GM18520 (cell line): ENCODE measurements at regions not wholly inside any gene's neighbourhood (a gene's known extent, or its start where the extent isn't known, plus 50 kb on each side); places are given as distances from the start of the nearest gene placed in this dataset.
"Not testable (repeated sequence)": the region's sequence is repeated elsewhere in the genome, so short reads cannot be mapped to it uniquely, and the experiment has no call there.

Source experiments
- ATAC-seq: cut with Tn5 transposase; IDR thresholded peaks from one replicate; pipeline ENCODE4 v1.9.1; 2021; ENCODE audit not compliant: unreplicated experiment

DNA sequence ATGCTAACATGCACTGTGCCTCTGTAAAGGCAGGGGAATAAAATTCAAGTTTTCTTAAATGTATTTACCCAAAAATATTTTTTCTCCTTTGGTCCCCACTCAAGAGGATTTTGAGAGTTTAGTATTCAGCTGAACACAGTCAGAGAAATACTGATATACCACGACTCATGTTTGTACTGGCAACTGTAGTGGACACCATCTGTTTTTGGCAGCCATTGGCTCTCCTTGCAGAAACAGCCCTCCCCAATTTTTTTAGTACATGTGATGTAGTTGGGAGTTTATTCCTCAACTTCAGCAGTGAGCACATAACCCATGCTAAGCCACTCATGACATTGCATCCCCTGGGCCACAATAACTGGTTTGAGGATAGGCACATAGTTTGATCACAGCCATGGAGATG lies 154.8 kb upstream of the POU3F1 start:
- ATAC-seq, result no peak

DNA sequence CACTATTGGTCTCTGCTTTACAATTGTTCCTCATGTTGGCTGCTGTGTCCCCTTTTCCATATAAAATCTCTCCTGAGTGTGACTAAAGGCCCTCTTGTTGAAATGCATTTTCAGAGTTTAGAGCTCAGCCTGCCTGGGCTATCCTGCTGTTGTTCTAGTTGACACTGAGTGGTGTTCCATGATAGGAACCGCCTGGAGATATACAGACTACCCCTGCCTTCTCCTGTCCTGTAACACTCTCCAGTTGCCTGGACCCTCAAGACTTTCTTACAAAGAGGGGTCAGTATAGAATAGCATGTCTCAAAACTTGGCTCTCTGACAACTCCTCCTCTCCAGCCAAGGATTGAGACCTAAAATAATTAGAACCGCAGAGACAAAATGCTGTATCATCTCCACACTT lies 152.0 kb upstream of the POU3F1 start:
- ATAC-seq, result no peak

DNA sequence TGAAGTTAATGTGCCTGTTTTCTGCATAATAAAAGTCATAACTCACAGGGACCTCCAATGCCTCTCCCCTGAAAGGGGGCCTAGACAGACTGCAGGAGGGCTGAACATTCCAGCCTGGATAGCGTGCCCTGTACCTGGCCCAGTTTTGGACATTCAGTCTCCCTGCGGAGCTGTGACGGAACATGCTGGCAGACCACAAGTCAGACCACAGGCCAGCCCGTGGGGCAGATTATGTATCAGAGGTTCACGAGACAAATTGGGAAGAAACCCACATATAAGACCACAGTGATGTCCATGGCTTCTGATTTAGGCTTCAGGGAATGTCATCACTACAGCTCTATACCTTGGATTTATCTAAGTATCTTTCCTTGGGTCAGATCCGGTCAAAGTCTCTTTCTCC lies 151.5 kb upstream of the POU3F1 start:
- no peak for ATAC-seq

DNA sequence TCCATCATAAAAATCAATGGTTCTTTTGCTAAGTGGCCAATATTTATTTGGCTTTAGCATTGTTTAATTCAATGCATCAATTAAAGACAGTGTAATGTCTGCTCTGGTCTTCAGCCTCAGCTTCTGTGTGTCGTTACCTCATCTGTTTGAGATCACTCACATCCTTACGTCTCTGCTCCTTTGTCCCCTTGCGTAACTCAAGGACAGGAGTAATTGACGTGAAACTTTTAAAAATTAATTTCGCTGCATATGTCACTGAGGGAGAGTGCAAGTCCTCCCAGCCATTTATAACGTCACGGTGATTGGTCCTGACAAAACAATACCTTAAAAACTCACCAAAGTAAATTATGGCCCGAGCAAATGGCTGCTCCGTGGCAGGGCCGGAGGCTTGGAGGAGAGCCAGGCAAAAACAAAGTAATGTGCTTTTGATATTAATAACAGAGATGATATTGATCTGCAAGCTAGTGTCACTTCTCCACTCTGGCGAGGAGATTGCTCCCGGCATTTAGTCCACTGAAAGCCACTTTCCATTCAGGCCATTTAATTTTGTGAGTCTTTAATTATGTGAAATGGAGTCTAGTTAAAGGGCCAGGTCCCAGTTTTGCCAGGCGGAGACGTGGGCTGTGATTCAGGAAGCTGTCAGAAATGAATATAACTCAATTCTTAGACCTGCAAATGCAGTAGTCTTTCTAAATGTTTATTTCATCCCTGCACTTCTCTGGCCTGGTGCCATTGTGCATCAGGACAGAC lies 150.9 kb upstream of the POU3F1 start:
- no peak for ATAC-seq

DNA sequence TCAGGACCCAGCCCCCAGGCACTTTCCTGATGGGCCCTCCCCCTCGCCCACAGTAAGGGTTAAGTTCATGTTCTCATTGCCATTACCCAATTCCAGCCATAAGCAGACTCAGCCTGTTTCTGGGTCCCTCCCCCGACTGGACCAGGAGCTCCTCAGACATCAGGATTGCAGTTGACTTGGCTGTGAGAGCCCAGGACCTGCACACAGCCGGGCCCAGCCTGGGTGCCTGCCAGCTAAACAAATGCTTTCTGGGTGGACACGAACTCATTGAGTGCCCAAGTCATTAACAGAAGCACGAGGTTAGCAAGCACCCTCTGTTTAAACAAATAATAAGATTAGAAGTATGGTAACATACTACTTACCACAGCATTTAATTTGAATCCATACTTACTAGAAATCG lies 147.9 kb upstream of the POU3F1 start:
- ATAC-seq, result no peak

DNA sequence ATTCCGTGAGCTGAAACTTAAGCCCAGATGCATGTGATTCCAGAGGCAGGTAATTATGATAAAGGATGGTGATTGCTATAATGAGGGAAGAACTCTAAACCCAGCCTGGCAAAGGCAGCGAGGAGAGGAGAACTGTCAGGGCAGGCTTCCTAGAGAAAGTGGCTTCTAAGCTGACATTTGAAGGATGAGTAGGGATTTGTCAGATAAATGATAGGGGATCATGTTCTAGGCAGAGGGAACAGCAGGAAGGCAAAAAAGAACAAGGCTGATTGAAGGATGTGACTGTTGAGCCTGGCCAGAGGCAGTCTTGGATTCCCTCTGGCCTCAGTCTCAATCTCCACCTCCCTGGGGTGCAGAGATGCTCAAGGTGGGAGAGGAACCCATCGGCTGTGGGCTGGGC lies 146.4 kb upstream of the POU3F1 start:
- ATAC-seq, result no peak

DNA sequence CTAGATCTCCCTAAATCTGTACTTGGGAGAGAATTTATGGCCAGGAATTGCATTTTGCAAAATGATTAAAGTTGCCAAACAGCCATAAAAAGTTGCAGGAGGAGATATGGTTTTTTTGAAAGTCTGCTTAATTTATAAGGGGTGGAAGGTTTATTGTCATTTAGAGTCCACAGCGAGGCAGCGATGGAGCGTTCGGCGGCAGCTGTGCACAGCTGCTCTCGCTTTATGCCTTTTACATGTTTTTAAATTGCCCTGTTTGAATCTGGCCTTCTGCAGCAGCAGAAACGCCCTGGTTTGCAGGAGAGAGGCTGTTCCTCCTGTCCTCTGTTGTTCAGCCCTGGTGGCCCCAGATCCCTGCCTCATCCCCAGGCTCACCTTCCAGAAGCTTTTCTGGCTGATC lies 144.9 kb upstream of the POU3F1 start:
- ATAC-seq, result no peak

DNA sequence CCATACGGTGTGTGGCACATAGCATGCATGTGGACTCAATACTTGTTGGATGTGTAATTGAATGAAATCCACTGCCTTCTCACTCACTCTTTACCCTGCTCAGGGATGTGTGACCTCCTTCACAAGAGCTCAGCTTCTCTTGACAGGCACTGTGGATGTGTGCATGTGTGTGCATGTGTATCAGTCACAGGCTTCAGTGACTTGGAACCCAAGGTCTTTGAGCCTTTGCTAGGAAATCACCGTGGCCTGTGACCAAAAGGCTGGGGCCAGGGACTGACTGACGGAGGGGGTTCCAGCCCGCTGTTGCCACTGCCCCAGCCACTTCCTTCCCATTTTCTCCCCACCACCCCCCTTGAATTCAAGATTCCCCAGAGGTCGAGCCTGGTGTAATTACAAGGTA lies 144.4 kb upstream of the POU3F1 start:
- ATAC-seq, result no peak

DNA sequence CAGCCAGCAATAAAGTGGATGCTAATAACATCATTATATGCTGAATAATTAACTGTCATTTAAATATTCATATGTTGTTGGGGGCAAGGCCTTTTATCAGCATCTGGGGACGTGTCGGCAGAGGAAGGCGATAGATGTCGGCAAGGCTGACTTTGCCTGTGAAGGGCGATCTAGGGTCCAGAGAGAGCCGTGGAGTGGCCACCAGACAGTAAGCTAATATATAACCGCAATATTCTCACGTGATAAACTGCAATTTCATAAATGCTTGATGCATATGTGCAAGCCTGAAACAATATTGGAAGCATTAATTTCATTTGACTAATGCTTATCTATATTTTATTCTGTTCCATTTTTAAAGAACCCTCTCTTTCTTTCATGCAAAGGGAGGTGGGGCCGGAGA lies 141.0 kb upstream of the POU3F1 start:
- ATAC-seq, result no peak

DNA sequence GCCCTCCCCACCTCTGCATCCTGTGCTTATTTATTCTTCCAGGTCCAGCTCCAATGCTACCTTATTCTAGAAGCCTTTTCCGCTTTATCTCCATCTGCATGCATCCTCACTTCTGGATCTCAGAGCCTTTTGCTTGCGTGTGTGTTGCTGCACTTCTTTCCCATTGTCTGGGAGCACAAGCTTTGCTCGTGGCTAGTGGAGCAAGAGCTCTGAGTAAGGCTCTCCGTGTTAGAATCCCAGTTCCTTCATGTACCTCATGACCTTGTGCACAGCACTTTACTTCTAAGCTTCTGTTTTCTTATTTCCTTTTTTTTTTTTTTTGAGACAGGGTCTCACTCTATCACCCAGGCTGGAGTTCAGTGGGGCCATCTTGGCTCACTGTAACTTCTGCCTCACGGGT lies 140.0 kb upstream of the POU3F1 start:
- no peak for ATAC-seq

DNA sequence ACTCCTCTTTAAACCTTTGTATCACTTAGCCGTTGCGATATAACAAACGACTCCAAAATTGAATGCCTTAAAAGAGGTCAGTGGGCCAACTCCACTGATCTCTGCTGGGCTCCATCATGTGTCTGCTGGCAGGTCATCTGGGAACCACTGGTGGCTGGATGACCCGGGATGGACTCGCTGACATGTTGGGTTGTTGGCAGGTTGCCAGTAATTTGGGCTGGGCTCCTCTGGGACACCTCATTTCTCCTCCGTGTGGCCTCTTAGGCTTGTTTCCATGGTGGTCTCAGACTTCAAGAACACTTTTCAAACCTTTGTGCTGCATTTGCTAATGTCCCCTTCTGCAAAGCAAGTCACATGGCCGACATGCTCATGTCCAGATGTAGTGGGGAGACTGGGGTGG lies 139.3 kb upstream of the POU3F1 start:
- no peak for ATAC-seq

DNA sequence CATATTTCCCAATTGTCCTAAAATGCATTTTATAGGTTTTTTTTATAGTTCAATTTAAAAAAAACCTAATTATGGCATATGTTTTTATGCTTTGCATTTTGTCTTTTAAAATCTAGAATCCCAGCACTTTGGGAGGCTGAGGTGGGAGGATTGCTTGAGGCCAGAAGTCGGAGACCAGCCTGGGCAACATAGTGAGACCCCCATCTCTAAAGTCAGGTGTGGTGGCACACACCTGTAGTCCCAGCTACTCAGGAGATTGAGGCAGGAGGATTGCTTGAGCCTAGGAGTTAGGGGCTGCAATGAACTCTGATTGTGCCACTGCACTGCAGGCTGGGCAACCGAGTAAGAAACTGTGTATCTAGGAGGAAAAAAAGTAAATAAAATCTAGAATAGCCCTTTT lies 137.2 kb upstream of the POU3F1 start:
- no peak for ATAC-seq

DNA sequence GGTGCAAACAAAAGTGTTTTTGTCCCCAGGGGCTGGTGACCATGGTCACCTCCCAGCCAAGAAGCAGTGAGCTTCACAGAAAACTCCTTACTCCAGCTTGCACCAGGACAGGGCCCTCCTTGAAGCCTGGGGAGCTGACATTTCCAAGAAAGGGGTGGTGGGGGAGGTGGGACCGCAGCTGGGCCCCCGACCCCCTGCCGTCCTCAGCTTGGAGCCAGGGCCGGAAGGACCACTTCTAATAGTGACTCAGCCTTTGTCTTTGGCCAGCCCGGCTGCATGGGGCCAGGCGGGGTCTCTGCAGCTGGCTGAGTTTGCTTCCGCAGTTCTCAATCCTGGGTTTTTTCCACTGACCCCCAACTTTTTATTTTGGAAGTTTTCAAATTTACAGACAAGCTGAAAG lies 136.5 kb upstream of the POU3F1 start:
- no peak for ATAC-seq

DNA sequence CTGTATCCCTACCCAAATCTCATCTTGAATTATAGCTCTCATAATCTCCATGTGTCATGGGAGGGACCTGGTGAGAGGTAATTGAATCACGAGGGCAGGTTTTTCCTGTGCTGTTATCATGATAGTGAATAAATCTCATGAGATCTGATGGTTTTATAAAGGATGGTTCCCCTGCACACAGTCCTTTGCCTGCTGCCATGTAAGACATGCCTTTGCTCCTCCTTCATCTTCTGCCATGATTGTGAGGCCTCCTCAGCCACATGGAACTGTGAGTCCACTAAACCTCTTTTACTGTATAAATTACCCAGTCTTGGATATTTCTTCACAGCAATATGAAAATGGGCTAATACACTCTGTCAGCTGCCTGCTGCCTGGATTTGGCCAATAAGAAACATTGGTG lies 133.8 kb upstream of the POU3F1 start:
- ATAC-seq, result not testable (repeated sequence)

DNA sequence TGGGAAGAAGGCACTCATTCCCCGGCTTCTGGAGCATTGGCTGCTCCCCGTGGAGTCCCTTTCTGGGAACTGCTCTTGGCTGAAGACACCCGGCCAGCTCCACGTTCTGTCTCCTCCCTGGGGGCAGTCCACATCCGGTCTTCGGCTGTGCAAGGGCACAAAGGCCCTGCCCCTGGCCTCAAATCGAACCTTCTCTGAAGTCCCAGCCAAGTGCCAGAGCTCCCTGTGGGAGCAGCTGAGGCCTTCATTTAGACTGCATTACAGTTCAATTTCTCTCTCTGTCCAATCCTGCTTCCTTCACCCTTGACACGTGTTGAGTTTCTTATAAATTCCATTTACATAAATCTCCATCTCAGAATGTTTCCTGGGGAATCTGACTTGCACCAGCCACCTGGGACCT lies 132.9 kb upstream of the POU3F1 start:
- ATAC-seq, result no peak

DNA sequence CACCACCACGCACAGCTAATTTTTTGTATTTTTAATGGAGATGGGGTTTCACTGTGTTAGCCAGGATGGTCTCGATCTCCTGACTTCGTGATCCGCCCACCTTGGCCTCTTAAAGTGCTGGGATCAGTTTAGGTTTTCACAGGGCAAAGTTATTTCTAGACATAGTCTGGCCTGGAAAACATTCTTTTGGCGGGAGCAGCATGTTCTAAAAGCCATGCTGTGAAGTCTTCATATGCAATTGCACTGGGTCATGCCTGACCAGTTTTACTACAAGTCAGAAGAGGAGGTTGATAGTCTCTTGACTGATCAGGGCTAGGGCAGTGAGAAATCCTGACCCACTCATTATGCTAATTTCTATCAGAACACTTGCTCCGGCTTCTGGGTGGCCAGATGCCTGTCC lies 131.6 kb upstream of the POU3F1 start:
- no peak for ATAC-seq

DNA sequence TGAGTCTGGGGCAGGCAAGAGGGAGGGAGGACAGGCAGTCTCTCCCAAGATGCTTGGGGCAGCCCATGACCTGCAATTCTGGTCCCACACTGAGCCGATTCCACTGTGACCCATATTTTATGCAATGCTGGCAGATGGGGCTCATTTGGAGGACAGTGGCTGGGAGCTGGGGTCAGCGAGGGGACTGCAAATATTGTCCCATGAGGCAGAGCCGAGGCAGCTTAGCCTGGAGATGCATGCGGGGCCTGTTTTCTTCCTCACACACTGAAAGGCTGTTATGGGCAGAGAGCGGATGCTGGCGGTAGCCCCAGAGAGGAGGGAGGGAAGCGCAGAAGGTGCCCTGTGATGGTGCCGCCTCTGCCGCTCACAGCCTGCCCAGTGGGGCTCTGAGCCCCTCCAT lies 128.5 kb upstream of the POU3F1 start:
- ATAC-seq, result no peak

DNA sequence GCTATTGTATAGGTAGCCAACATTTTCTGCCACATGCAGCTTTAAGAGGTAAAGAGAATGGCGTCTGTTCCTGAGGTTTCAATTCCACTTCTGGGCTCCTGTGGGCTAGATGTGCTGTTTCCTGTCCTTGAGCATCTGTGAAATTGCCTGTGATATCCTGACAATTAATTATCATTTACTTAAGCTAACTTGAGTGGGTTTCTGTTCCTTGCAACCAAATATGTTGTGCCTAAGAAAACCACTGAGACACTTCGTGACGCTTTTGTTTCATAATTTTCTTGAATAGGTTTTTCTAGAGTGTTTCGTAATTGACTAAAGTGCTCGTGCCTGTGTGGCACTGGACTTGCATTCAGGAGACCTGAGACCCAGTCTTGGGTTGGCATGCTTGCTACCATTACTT lies 127.3 kb upstream of the POU3F1 start:
- ATAC-seq, result no peak

DNA sequence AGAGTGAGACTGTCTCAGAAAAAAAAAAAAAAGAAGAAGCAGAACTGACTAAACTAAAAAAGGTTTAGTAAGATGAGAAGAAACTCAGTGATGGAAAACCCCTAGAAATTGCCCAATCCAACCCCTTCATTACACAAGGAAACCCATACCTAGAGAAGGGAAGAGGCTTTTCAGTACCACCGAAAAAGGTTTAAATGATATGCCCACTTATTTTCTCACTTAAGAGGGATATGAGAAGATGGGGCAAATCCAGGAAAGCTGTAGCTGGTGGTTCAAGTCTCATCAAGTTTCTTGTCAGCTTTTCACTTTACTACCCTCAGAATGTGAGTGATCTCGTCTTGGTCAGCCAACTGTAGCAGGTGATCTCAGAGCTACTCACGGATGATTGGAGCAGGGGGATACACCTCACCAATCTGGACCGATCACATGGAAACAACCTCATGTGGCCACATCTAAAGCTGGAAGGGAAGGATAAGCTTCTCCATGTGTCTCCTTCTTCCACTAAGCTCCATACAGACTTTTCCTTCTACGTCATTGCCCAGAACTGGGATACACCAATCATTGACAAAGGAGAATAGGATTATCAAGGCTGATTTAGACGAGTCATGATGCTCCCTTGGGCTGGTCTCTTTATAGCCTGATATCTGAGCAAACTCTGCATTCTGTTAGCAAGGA lies 126.7 kb upstream of the POU3F1 start:
- no peak for ATAC-seq

DNA sequence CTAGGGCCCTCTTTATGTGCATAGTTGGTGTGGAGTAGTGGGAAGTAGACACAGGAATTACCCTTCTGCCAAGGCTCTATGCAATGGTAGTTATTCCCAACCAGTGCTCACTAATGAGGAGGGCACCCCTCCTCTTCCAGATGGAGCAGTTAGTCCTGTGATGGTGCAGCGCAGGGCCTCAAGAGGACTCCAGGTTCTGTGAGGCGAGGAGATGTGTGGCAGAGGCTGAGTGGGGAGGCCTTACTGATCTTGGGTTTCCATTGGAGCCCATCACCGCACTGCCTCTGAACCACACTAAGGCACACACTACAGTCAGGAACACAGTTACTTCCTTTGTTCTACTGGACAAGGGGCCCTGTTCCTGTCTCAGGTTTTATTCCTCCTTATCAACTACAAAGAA lies 122.5 kb upstream of the POU3F1 start:
- ATAC-seq, result no peak

DNA sequence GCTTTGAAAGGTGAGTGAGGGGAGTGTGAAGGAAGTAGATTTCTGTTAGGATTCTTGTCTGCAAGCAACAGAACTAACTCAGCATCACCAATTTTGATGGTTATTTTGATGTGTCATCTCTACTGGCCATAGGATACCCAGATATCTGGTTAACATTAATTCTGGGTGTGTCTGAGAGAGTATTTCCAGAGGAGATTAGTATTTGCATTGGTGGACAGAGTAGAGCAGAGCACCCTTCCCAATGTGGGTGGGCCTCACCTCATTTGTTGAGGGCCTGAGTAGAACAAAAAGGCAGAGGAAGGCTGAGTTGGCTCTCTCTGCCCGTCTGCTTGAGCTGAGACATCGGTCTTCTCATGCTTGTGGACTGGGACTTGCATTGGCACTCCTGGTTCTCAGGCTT lies 121.8 kb upstream of the POU3F1 start:
- no peak for ATAC-seq

DNA sequence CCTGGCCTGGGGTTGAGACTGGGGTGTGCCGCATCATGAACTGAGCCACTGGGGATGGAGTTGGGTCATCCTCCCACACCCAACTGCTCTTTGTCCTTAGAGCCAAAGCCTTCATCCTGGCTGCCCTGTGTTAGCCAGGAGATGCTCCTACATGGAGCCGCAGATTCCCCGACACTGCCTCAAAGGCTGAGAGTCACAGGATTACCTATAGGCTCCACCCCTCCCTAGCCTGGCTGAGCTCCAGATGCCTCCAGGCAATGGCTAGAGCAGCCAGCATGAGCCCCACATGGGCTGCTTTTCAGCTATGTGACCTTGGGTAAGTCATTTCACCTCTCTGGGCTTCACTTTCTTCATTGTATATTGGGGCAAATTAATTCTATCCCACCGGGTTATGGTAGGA lies 119.9 kb upstream of the POU3F1 start:
- no peak for ATAC-seq
